Occipital lobe (tissue), 1 donor: ENCODE measurements at regions not wholly inside any gene's neighbourhood (a gene's known extent, or its start where the extent isn't known, plus 50 kb on each side); places are given as distances from the start of the nearest gene placed in this dataset.
"Not testable (repeated sequence)": the region's sequence is repeated elsewhere in the genome, so short reads cannot be mapped to it uniquely, and the experiment has no call there.

Experiments
- DNase-seq: peaks from one replicate; lab custom pipeline; 2025; lab: John Stamatoyannopoulos, UW

DNA sequence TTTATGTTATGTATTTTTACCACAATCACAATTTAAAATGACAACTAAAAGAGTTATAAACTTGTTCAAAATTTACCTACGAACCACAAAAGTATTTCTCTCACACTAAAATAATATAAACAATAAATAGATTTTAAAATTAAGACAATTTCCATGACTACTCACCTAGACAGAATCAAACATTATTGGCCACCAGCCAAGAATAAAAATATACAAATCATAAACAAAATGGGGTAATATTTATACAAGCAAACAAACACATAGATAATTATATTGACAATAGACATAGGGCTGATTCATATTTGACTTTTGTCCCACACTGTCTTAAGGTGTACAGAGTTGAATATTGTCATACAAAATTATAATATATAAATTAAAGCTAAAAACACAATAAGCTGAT lies 119.6 kb upstream of the ZNF92 start:
- DNase-seq = no peak

DNA sequence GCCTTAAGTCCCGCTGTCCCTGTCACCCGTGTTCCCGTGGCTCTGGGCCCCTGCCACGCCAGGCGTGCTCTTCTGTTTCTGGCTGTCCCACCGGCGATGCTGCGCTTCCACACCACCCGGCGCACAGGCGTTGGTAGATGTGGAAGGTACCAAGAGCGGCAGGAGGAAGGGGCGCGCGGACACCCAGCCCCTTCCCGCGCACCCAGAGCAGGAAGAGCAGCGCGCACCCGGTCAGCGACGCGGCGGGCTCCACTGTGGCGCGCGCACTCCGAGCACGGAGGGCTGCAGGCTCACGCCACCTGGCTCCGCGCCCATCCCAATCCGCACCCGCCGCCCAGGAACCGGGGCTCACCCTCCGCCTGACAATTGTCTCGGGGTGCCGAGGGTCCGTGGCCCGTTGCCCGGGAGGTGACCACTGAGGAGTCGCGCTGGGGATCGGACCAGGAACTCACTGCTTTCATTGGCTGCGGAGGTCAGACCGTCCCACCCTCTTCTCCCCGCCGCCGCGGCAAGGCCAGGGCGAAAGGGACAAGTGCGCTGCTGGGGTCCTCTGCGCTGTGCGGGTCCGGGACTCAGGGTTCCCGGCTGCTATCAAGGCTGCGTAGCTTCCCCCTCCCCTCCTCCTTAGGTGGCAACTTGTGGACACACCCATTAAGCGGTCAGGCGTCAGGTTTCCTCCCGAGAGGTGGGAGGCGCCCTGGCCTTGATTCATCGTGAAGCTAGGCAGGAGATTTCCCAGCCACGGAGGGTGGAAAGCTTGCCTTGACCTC lies 121.6 kb upstream of the ZNF92 start:
- DNase-seq = peak; percentile 54

DNA sequence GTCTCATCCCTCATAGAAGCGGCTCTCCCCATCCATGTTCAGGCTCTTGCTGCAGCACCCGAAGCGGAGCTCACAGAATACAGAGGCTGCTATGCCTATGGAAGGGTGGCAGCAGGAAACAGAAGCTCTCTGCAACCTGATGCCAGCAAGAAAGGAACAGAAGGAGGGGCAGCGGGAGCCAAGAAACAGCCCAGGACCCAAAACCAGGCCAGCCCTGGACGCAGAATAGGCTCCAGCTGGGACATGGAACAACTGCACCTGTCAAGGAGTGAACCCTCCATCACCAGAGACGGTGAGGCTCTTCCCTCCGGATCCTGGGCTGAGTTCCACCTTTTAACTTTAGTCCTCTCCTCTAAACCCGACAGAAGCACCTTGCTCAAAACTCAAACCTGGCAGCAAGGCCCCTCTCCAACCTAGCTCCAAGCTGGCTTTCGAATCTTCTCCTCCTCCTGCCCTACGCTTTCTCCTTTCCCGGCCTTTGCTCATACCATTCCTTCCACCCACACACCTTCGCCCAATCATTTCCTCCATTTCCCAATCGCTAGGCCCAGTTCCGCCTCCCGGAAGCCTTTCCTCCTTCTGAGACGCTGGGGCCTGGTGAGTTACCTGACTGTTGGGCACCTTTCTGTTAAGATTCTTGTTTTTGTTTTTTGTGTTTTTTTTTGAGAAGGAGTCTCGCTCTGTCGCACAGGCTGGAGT lies 122.8 kb upstream of the ZNF92 start:
- DNase-seq = no peak

DNA sequence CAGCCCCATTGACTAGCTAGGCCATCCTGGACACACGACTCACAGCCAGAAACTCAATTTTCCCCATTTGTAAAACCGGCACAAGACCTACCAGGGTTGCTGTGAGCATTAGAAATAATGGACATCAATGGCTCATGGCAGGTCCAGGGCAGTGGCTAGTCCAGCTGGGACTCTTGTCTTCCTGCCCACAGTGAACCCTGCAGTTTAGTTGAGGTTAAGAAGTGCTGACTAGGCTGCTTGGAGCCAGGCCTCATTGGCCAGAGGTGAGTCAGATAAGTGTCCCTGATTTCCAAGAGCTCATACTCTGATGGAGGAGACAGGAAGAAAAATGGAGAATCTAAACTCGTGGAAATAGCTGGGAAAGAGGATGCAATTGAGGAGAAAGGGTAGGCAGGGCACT lies 123.4 kb upstream of the ZNF92 start:
- no peak for DNase-seq

DNA sequence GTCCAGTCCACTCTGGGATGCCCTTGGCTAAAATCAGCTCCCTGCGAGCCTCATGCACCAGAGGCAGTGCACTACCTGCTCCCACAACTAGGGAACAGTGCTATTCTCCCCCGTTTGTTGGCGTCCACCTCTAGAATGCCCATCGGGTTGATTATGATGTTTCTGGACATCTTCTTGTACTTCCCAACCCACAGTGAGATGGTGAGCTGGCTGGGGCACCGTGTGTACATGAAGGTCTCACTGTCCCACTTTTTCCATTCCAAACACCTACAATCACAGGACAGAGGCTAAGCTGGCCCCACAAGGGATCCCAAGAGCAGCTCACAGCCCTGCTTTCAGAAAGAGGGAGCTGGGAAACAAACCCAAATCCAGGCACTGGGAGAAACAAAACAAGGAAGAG lies 126.2 kb upstream of the ZNF92 start:
- DNase-seq = no peak

DNA sequence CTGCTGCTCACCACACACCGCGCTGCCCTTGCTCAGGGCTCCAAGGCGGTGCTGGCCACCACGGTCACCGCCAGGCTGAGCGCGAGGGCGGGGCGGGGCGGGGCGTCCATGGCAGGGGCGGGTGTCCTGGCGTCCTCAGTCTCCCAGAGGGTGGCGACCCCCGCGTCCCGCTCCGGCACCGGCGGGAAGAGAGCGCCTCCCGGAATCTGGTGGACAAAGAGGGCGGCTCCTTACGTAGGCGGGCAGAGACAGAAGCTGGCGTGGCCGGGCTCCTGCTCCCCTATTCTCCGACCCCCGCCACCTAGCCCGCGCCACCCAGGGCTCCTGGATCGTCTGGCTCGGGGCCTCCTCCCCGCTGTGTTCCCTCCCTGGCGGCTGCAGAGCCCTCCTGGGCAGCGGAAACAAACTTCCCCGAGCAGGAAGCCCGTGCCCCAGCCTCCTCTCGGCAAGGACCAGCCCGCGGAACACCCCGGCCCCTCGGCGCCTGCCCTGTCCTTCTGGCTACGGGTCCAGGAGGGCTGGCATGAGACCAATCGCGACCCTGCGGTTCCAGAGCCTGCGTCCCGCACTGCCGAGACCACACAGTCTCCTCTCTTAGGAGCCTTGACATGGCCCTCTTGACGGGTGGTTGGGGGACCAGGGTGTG lies 133.8 kb upstream of the ZNF92 start:
- DNase-seq = peak; percentile 24

DNA sequence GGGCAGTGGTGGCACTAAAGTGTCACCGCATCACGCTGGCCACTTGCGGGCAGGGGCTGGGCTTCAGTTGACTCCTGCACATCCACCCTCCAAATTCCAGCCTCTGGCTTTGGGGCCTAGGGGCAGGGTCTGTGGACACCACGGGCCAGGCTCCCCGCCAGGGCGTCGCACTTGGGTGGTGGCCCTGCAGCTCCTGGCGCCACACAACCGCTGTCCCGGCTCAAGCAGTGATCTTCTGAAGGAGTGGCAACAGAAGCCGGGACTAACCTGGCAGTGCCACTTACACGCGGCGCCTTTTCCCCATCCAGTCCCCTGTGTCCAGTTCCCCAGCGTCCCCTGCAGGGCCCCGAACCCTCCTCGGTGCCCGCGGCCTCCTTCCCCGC lies 134.3 kb upstream of the ZNF92 start:
- DNase-seq = no peak

DNA sequence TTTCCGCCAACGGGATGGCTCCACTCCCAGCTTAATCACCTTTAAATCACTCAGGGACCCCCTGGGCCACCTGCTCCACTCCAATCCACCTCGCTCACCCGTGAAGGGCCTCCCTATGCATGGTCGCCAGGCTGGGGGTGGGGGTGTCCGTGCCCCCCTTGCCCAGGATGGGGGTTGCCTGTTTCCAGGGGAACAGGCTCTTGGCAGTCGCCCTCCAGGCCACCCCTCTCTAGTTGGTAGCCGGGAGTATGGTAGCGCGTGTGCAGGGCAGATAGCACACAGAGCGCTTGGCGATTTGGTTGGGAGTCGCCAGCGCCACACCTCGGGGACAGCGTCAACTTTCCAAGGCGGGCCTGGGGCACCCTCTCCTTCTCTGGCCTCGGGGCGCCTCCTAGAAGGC lies 134.9 kb upstream of the ZNF92 start:
- no peak for DNase-seq

DNA sequence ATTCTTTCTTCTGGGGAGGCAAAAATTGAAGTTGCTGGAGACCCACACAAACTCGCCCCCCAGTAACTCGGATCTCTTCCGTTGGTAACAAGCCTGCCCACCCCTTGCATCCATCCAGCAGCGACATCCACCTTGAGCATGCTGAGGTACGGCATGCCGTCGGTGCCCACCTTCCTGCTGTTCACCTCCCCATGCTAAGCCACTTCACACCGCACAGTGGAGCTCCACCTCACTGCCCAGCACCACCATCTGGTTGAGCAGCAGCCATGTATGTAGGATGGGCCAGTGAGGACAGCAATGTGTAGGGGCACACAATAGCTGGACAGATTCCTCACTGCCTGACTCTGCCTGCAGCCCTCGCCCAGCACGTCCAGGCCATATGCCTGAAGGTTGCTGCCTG lies 138.1 kb upstream of the ZNF92 start:
- no peak for DNase-seq

DNA sequence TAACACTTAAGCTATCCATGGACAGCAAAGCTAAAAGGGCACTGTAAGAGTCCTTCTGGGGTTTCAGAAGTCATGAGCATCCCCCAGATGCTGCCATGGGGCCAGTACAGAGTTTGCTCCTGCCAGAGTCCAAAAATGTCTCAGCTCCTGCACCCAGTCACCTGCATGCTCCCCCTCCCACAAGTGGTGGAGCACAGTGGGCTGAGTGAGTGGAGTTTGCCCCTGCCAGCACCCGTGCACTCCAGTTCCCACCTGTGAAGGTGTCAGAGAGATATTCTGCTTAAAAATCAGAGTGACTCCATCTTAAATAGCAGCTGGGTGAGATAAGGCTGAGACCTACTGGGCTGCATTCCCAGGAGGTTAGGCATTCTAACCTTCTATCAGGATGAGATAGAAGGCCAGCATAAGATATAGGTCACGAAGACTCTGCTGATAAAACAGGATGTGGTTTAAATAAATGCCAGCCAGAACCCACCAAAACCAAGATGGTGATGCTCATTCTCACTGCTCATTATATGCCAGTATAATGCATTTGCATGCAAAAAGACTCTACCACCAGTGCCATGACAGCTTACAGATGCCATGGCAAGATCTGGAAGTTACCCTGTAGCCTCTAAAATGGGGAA lies 140.1 kb upstream of the ZNF92 start:
- no peak for DNase-seq

DNA sequence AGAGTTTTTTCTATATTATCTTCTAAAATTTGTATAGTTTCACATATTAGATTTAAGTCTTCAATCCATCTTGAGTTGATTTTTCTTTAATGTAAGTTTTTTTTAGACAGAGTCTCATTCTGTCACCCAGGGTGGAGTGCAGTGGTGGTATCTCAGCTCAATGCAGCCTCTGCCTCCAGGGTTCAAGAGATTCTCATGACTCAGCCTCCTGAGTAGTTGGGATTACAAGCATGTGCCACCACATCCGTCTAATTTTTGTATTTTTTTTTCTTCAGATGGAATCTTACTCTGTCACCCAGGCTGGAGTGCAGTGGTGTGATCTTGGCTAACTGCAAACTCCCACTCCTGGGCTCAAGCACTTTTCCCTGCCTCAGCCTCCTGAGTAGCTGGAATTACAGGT lies 143.4 kb upstream of the ZNF92 start:
- DNase-seq = no peak

DNA sequence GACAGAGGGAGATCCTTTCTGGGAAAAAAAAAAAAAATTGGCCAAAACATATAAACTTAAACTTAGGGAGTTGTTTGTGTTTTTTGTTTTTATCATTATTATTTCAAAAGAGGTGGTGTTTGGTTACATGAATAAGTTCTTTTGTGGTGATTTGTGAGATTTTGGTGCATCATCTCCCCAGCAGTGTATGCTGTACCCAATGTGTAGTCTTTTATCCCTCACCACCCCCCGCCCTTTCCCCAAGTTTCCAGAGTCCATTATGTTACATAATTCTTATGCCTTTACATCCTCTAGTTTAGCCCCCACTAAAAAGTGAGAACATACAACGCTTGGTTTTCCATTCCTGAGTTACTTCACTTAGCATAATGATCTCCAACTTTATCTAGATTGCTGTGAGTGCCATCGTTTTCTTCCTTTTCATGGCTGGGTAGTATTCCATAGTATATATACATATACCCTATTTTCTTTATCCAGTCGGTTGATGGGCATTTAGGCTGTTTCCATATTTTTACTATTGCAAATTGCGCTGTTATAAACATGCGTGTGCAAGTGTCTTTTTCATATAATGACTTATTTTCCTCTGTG lies 148.1 kb upstream of the ZNF92 start:
- no peak for DNase-seq

DNA sequence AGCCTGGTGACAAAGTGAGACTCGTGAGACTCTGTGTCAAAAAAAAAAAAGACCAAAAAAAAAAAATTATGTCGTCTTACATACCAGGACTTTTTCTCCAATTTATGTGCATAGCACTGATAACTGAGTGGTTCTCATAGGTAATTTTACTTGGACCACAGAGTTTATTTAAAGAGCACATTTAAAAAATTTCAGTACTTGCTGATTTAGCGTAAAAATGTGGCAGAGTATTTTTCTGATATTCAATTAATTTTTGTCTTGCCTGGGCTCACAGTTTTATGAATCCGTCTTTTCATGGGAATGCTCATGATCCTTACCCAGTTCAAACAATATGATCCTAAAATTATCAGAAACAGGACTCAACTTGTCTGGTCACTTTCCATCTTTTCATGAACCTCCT lies 151.0 kb upstream of the ZNF92 start:
- no peak for DNase-seq

DNA sequence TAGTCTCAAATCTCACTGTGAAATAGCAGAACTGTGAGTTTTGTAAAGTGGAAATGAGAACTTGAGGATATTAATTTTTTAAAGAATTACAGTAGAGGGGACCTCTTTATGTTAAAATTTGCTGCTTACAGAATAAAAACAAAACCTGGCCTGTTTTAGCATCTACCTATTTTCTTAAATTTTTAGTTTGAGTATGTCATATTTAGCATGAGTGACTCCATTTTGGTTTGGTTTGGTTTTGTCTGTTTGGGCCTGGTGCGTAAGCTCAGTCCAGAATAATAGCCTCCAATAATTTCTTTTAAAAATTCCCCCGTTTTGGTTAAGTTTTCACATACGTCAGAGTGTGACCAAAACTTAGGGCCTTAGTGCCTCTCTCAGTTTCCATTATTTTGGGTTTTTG lies 152.0 kb upstream of the ZNF92 start:
- no peak for DNase-seq

DNA sequence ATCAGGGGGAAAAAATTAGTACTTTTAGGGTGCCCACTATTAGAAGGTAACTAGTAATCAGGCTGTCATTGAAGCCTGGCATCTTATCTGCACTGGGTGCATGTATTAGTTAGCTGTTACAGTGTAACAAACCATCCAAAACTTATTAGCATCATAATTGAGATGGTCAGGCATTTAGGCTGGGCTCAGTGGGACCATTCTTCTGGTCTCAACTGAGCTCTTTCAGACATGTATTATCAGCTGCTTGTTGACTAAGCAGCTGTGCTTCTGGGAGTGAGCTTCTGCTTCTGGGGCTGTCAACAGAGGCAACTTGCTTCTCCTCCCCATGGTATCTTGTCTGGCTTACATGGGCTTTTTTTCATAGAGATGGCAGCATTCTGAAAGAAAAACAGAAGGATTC lies 154.0 kb upstream of the ZNF92 start:
- DNase-seq = no peak

DNA sequence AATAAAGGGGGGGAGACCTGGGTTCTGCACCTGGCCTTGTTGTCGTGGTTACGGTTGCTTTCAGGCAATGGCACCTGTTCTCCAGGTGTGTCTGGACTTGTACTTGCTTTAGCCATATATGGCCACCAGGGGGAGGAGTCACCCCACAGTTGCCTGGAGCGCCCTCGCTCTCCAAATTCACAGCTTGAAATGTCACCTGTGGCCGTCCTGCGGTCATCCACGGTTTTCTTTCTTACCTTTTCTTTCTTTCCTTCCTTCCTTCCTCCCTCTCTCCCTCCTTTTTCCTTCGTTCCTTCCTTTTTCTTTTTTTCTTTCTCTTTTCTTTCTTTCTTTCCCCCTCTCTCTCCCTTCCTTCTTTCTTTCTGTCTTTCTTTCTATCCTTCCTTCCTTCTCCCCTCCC lies 157.2 kb upstream of the ZNF92 start:
- DNase-seq = no peak

DNA sequence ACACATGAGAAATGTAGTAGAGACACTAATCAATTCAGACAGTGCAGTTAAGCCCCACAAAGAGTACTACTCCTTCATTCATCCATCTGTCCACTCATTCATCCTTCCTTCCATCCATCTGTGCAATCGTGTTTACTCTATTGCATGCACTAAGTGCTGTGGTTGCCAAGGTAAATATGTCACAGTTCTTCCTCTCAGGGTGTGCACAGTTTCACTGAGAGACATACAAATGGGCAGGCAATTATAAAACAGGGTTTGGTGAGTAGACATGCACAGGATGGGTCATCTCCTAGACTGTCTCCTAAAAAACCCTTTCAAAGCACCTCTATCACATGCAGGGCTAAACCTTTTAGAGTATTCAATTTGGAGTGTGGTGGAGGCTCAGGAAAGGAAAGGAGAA lies 160.4 kb upstream of the ZNF92 start:
- DNase-seq = not testable (repeated sequence)

DNA sequence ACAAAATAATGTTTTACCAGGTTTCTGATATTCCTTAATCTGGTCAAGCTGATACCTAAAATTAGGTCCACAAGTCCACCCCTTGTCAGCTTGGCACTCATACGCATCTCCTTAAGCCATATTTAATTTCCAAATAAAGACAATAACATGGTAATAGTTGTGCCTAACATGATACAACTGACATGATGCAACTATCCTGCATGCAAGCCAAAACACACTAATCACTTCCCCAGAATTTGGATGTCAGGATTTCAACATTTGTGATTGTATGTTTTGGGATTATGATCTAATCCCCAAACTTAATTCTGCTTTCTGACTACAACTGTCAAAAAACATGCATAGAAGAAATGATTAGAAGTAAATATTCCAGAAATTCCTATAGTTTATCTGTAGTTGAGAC lies 174.4 kb upstream of the ZNF92 start:
- not testable (repeated sequence) for DNase-seq

DNA sequence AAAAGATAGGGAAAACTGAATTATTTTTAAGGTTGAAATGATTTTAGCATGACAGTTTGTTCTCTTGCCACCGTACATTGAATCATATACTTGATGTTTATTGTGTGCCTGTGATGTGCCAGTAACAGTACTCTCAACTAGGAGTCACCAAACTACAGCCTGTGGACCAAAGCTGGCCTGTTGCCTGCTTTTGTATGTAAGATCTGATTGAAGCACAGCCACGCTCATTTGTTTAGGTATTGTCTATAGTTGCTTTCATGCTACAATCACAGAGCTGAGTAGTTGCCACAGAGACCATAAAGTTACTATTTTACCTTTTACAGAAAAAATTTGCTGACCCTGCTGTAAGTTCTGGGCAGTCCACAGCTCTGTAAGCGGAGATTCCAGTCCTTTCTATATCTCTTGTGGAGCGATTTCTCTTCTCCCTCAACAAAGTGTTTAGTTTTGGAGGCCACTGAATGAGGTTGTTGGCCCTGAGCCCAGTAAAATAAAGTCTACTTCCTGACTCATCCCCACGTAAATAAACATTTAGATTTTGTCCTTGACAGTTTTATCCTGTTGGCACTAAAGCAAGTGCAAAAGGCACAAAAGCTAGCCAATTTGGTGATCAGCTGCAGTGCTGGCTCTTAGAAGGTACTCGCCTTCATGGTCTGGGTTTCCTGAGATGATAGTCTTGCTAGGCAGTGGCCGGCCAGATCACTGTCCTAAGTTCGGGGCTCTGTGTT lies 180.2 kb upstream of the ZNF92 start:
- DNase-seq = not testable (repeated sequence)

DNA sequence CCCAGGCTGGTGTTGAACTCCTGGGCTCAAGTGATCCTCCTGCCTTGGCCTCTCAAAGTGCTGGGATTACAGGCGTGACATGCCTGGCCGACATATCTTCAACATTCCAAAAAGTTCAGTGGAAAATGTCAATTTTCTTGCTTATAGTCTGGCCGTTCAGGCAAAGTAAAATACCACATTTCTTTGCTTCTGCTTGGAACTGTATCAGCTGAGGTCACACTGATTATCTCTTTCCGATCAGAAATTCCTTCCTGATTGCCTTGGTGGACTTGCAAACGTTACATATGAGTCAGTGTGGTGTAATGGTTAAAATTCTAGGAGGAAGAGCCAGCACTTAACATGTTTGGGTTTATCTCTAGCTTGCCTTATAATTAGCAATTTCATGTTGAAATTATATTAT lies 170.6 kb upstream of the ERV3-1 start:
- DNase-seq = not testable (repeated sequence)

DNA sequence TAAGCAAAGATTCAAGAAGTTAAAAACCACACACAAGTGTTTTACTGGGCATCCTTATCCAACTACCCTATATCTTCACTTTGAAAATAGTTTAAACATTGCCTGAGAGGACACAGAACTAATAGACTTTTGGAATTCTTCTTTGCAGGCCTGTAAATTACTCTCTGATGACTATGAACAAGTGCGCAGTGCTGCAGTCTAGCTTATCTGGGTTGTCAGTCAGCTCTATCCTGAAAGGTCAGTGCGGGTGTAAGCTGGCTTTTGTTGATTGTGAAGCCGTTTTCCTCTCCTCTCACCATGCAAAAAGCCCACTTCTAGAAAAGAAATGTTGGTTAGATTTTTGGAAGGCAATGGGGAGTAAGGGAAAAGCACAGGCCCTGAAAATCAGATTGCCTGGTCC lies 143.6 kb upstream of the ERV3-1 start:
- not testable (repeated sequence) for DNase-seq
